Upper lobe of right lung (tissue), 1 donor: ENCODE measurements at regions not wholly inside any gene's neighbourhood (a gene's known extent, or its start where the extent isn't known, plus 50 kb on each side); places are given as distances from the start of the nearest gene placed in this dataset.
"Not testable (repeated sequence)": the region's sequence is repeated elsewhere in the genome, so short reads cannot be mapped to it uniquely, and the experiment has no call there.

Experiments used
- ATAC-seq: fragments of 200-7000 bp; cut with Tn5 transposase; one replicate; pipeline ENCODE4 v1.9.1; 2020; ENCODE audit warnings: mild to moderate bottlenecking, moderate library complexity
- DNase-seq: peaks from one replicate; pipeline ENCODE4 v3.0.0-alpha.2; 2020
- H3K27ac ChIP-seq: fragments of 200-600 bp; one replicate; pipeline ENCODE4 v1.8.0; 2022
- H3K27me3 ChIP-seq: fragments of 200-600 bp; one replicate; pipeline ENCODE4 v1.8.0; 2022; ENCODE audit warnings: mild to moderate bottlenecking
- H3K36me3 ChIP-seq: fragments of 200-600 bp; one replicate; pipeline ENCODE4 v1.8.0; 2022
- H3K4me1 ChIP-seq: fragments of 200-600 bp; one replicate; pipeline ENCODE4 v1.8.0; 2022
- H3K4me3 ChIP-seq: fragments of 200-600 bp; one replicate; pipeline ENCODE4 v1.8.0; 2022; ENCODE audit warnings: mild to moderate bottlenecking
- H3K9me3 ChIP-seq: fragments of 200-600 bp; one replicate; pipeline ENCODE4 v1.8.0; 2022
- CTCF ChIP-seq: fragments of 200-600 bp; IDR thresholded peaks from one replicate; pipeline ENCODE4 v1.8.0; 2022; ENCODE audit warnings: antibody characterized with exemption
- intact Hi-C: fragments of 100-400 bp; cut with DNase I; formaldehyde crosslinking; loops from one replicate; pipeline ENCODE4 v1.11.0; 2022
- donor health status: DM: no; HTN: yes; CAD: no; lungs with severe emphysema.

GRCh38 chr16:51522902-51523301 is 371.8 kb upstream of the SALL1 start:
- intact Hi-C loops, result no loop called here
- ATAC-seq (no peak), DNase-seq (no peak)
- Histone ChIP-seq H3K27ac (no peak overlapping the region), H3K36me3 (no peaks in the 10 kb centered on the region), H3K4me3 (no peak overlapping the region), H3K27me3 (no peaks in the 10 kb centered on the region), H3K4me1 (no peaks in the 10 kb centered on the region), H3K9me3 (no peaks in the 10 kb centered on the region)
- no peak for TF ChIP-seq CTCF

DNA sequence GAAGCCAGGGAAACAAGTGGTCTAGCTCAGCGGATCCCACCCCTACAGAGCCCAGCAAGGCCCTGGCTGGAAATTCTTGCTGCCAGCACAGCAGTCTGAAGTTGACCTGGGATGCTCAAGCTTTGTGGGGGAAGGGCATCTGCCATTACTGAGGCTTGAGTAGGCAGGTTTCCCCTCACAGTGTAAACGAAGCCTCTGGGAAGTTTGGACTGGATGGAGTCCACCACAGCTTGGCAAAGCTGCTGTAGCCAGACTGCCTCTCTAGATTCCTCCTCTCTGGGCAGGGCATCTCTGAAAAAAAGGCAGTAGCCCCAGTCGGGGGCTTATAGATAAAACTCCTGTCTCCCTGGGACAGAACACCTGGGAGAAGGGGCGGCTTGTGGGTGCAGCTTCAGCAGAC is 365.9 kb upstream of the SALL1 start:
- intact Hi-C loops, ATAC-seq, H3K27ac ChIP-seq, H3K27me3 ChIP-seq, H3K4me1 ChIP-seq, H3K9me3 ChIP-seq, DNase-seq, H3K4me3 ChIP-seq, H3K36me3 ChIP-seq: not testable (repeated sequence)

DNA sequence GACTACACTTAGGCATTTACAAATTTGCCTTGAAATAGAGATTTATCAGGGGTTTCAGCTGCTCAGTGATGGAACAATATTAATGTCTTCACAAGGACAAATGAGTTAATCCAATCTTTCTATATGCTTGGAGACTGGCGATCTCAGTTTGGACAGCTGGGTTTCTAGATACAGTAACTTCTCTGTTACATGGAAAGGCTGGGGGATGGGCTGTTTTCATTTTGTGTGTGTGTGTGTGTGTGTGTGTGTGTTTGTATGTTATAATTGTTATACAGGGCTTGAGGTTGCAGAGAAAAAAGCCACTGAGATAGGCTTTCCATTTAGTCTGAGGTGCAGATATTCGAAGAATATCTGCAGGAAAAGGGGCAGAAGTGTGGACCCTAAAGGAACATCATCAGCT is 359.3 kb upstream of the SALL1 start:
- Histone ChIP-seq H3K4me1 (no peaks in the 10 kb centered on the region), H3K27ac (no peak overlapping the region), H3K36me3 (no peaks in the 10 kb centered on the region), H3K27me3 (no peaks in the 10 kb centered on the region), H3K9me3 (no peaks in the 10 kb centered on the region), H3K4me3 (no peak overlapping the region)
- intact Hi-C loops, result no loop called here
- TF ChIP-seq CTCF, result no peak
- ATAC-seq (no peak), DNase-seq (no peak)

GRCh38 chr16:51509336-51509735 is 358.3 kb upstream of the SALL1 start:
- no peaks in the 10 kb centered on the region for H3K9me3 ChIP-seq
- H3K27ac ChIP-seq, result no peak overlapping the region
- intact Hi-C loops, result no loop called here
- DNase-seq (no peak), ATAC-seq (no peak)
- TF ChIP-seq CTCF, result no peak
- H3K36me3 ChIP-seq, result no peaks in the 10 kb centered on the region
- H3K4me1 ChIP-seq, result no peaks in the 10 kb centered on the region
- H3K27me3 ChIP-seq, result no peaks in the 10 kb centered on the region
- no peak overlapping the region for H3K4me3 ChIP-seq

DNA sequence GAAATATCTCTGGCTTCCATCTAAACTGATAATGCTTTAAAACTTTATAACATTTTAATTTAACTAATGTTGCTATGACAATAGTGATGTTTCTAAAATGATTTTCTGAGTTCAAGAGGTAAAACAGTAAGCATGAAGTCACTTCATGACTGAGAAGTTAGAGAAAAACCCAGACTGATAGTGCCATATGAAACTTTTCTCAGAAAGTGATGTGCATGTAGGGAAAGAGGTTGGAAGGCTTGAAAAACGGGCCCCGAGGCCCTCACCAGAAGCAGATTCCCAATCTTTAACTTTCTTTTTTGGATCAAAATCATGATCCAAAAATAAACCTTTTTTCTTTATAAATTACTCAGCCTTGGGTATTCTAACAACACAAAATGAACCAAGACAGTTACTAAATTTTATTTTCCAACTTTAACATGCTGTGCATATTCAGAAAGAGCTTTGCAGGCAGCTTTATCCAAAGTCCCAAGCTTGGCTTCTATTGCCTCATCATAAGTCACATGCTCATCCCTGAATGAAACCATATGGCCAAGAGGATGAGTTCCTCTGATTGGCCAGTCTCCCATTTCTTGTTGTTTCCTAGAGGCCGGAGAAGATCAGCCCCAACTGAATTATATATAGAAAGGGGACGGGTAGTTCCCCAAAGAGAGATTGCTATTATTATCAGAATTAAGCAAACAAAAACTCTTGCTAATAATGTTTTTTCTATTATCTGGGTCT is 357.6 kb upstream of the SALL1 start:
- intact Hi-C loops, result no loop called here
- DNase-seq (no peak), ATAC-seq (no peak)
- no peaks in the 10 kb centered on the region for H3K4me1 ChIP-seq
- H3K27me3 ChIP-seq, result no peaks in the 10 kb centered on the region
- H3K27ac ChIP-seq, result no peak overlapping the region
- H3K4me3 ChIP-seq, result no peak overlapping the region
- TF ChIP-seq CTCF, result no peak
- no peaks in the 10 kb centered on the region for H3K9me3 ChIP-seq
- H3K36me3 ChIP-seq, result no peaks in the 10 kb centered on the region

DNA sequence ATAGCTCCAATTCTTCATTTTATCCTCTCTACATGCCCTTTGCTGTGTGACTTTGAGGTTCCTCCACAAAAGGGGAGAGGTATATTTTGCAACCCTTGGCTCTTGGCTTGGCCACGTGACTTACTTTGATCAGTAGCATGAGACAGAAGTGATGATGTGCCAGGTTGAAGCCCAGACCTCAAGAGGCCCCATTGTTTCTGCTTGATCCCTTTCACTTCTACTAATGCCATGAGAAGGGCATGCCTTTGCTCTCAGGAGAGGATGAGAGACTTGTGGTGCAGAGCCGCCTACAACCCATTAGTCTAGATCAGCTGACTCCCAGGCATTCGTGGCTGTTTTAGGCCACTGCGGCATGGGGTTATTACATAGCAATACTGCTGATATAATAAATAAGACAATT is 356.2 kb upstream of the SALL1 start:
- Histone ChIP-seq H3K4me1 (no peaks in the 10 kb centered on the region), H3K9me3 (no peaks in the 10 kb centered on the region), H3K27ac (no peak overlapping the region), H3K4me3 (no peak overlapping the region), H3K27me3 (no peaks in the 10 kb centered on the region), H3K36me3 (no peaks in the 10 kb centered on the region)
- DNase-seq, result no peak
- intact Hi-C loops, result no loop called here
- no peak for ATAC-seq
- TF ChIP-seq CTCF, result no peak
